C4-2B (cell line): ENCODE measurements at regions not wholly inside any gene's neighbourhood (a gene's known extent, or its start where the extent isn't known, plus 50 kb on each side); places are given as distances from the start of the nearest gene placed in this dataset.

Experiments
- H3K27ac ChIP-seq: fragments of 450-650 bp; 2 replicates; pipeline ENCODE4 v1.5.1; 2017
- ZFX ChIP-seq: fragments of 450-650 bp; IDR thresholded peaks from 2 replicates; pipeline ENCODE4 v1.6.1; 2017
- TF ChIP-seq, protein P1 (sequence below): fragments of 450-650 bp; conservative IDR thresholded peaks from 2 replicates; pipeline ENCODE4 v1.5.1; 2017; ENCODE audit warnings: mild to moderate bottlenecking

DNA sequence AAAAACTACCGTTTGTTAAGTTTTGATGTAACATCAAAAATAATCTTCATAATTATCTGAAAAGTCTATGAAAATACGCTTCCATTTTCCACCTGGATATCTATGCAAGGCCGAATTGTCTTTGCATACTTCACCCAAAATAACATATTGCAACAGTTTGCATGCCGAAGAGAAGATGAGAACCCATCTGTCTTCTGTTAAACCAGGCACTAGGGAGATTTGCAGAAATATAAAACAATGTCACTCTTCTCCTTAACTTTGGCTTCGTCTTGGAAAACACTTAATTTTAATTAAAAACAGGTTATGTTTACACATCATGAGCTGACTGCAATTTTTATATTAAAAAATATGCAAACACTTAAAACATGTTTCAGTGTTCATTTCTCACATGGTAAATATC, 1325.8 kb downstream of the TBC1D22A start:
- H3K27ac ChIP-seq, result no peak overlapping the region
- TF ChIP-seq ZFX, result no peak
- TF ChIP-seq, protein P1, sequence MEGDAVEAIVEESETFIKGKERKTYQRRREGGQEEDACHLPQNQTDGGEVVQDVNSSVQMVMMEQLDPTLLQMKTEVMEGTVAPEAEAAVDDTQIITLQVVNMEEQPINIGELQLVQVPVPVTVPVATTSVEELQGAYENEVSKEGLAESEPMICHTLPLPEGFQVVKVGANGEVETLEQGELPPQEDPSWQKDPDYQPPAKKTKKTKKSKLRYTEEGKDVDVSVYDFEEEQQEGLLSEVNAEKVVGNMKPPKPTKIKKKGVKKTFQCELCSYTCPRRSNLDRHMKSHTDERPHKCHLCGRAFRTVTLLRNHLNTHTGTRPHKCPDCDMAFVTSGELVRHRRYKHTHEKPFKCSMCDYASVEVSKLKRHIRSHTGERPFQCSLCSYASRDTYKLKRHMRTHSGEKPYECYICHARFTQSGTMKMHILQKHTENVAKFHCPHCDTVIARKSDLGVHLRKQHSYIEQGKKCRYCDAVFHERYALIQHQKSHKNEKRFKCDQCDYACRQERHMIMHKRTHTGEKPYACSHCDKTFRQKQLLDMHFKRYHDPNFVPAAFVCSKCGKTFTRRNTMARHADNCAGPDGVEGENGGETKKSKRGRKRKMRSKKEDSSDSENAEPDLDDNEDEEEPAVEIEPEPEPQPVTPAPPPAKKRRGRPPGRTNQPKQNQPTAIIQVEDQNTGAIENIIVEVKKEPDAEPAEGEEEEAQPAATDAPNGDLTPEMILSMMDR, result no peak

- no peak overlapping the region for H3K27ac ChIP-seq
- TF ChIP-seq, protein P1, result no peak
- no peak for TF ChIP-seq ZFX
Measured at GRCh38 chr22:48085901-48086645, 1323.6 kb downstream of the TBC1D22A start.

DNA sequence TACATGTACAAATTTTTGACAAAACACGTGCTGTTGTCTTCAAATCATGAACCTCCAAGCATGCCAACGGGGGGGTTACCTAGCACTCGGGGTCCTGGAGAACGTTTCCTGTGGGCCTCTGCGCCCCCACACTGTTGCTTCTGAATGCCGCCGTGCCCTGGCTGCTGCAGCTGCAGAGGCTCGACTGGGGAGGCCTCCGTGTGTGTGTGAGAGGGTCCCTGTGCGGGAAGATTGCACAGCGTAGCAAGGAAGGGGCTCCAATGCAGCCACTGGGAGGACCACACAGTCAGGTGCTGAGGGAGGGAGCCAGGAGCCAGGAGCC, 1322.2 kb downstream of the TBC1D22A start:
- H3K27ac ChIP-seq, result no peak overlapping the region
- TF ChIP-seq, protein P1, result no peak
- TF ChIP-seq ZFX, result no peak

DNA sequence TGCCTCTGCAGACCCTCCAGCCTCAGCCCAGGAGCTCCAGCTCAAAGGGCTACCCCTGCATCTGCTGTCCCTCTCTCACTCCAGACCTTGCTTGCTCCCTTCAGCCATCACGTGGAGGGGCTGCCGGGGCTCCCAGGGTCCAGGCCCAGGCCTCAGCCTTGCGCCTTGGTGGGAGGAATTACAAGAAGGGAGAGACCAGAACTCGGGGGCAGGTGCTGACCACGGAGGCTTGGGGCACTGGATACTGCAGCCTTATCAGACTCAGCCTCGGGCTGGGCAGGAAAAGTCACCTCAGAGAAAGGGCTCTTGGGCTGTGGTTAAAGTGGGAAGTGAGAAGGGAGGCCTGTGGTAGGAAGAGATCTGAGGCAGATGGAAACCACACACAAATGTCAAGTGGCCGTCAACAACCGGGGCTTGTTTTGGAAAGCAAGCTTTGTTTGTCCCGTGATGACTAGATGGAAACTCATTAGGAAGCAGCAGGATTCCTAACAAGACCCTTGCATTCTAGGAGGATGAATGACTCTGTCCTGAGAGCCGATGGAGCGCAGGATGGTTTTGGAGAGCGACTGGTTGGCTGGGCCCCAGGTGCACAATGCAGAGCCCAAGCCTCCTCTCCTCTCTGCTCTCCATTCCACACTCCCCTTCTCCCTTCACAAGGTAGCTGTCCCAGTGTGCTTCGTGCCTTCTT, 1321.7 kb downstream of the TBC1D22A start:
- H3K27ac ChIP-seq, result no peak overlapping the region
- TF ChIP-seq, protein P1, result no peak
- no peak for TF ChIP-seq ZFX

DNA sequence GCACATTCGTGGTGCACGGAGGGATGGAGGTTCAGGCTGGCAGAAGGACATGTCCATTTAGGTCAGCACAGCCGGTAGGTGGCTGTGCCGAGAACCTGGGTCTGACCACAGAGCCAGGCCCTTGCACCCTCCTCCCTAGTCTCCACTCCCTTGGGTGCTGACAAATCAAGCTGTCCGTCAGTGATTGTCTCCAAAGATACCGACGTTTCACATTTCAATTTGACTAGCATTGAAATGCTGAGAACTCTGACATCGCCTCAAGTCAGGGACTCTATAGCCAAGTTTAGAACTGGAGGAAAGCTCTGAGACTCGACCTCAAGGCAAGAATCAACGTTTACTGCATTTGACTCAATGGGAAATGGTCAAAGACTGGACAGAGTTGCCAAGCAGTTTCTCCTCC, 1321.1 kb downstream of the TBC1D22A start:
- no peak overlapping the region for H3K27ac ChIP-seq
- TF ChIP-seq ZFX, result no peak
- TF ChIP-seq, protein P1, result no peak

DNA sequence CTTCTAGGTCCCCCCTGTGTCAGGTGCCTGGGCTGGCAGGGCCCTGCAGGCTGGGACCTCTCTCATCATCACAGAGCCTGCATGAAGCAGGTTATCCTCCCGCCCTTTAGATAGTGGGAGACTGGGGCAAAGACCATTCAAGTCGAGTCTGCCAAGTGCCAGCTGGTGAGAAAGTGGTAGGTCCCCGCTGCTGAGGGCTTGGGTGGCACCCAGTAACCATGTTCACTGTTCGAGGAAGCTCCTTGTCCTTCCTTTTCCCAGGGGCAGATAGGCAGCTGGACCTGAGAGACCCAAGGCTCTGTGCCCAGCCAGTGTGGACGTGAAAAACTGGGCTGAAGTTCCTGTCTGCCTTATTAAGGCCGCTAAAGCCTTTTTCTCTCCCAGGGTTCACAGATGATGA, 1319.8 kb downstream of the TBC1D22A start:
- TF ChIP-seq ZFX, result no peak
- TF ChIP-seq, protein P1, result no peak
- H3K27ac ChIP-seq, result no peak overlapping the region

- TF ChIP-seq, protein P1, result no peak
- TF ChIP-seq ZFX, result no peak
- H3K27ac ChIP-seq, result no peak overlapping the region
Measured at GRCh38 chr22:48081281-48081680, 1318.8 kb downstream of the TBC1D22A start.
